ENCODE measurements at regions not wholly inside any gene's neighbourhood (a gene's known extent, or its start where the extent isn't known, plus 50 kb on each side); places are given as distances from the start of the nearest gene placed in this dataset.
A peak's percentile ranks its signal among the peaks of the same experiment; 100 is the strongest.

DNA sequence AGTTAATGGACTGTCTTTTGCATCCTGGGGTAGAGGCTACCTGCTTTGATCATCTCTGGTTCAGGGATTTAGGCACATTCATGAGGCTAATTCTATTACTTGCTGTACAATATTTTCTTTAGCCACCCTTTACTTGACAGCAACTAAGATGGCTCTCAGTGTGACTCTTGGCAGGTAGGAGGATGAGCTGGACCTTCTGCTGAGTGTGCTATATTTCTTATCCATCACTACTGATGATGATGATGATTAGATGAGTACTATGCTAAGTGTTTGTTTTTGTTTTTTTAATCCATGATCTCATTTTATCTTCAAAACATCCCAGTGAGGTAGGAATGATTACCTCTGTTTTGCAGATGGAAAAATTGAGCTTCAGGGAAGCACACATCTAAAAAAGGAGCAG, 152.8 kb upstream of the WSCD2 start:
- no peaks in the 10 kb centered on the region for H3K4me1 Mint-ChIP-seq
- H3K36me3 Mint-ChIP-seq: no peaks in the 10 kb centered on the region
- peaks cover 17 to 20% of the 10 kb centered on the region in 2 donors for H3K27me3 Mint-ChIP-seq
- DNase-seq (no peak), ATAC-seq (replicated peaks) (no peak)
- H3K27ac Mint-ChIP-seq: no peak overlapping the region
- H3K9me3 Mint-ChIP-seq: peaks cover 0 to 2% of the 10 kb centered on the region in 2 donors
- H3K4me3 Mint-ChIP-seq: no peak overlapping the region

- ATAC-seq (replicated peaks) (no peak), DNase-seq (no peak)
- no peaks in the 10 kb centered on the region for H3K4me1 Mint-ChIP-seq
- no peak overlapping the region for H3K4me3 Mint-ChIP-seq
- peaks cover 20 to 31% of the 10 kb centered on the region in 2 donors for H3K27me3 Mint-ChIP-seq
- H3K36me3 Mint-ChIP-seq: no peaks in the 10 kb centered on the region
- peaks cover 0 to 2% of the 10 kb centered on the region in 2 donors for H3K9me3 Mint-ChIP-seq
- H3K27ac Mint-ChIP-seq: no peak overlapping the region
Observed at GRCh38 chr12:107978201-107978600, 150.9 kb upstream of the WSCD2 start.

DNA sequence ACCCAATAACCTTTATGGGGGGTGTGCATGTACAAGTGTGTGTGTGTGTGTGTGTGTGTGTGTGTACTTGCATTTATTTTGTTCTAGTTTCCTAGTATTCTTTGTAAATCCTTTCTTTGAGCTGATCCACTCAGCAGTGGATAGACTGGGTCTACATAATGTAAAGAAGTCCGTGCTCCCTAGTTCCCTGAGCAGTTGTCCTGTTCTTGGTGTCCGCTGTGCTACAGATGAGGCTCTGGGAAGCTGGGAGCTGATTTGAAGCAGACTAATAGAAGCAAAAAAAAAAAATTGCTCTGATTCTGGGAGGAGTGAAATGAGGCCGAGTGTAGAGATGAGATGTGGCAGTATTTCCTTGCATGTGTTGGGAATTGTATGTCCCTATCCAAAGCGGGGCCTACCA, 150.4 kb upstream of the WSCD2 start:
- H3K27me3 Mint-ChIP-seq: peaks cover 23 to 33% of the 10 kb centered on the region in 2 donors
- H3K4me3 Mint-ChIP-seq: no peak overlapping the region
- H3K27ac Mint-ChIP-seq: no peak overlapping the region

DNA sequence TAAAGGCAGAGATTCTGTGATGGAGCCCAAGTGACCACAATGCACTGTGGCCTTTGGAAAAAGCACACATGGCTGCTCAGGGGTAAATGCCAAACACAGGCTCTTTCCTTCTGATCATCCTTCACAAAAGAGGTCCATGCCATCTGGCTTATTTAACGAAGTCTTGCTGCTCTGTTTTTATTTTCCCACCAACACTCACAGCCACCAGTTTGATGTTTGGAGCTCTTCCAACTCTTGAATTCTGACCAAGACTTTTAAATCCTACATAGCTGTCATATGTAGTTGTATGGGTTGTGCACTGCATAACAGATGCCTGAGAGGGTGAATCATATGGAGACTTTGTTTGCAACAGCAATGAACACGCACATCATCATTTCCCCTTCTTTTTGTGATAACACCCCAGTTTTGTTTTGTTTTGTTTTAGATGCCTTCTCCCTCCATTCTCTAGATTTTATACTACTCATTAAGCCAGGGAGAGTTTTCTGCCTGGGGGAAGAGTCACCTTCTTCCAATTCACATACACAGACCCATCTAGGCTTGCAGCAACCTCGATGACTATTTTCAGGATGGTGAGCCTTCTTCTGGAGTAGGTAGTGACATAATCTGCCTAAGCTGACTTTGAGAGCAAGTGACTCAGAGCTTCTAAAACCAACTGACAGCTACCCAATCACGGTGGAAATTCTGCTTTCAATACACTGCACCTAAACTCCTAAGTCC, 145.2 kb upstream of the WSCD2 start:
- no peaks in the 10 kb centered on the region for H3K9me3 Mint-ChIP-seq
- DNase-seq: no peak
- H3K4me3 Mint-ChIP-seq: no peak overlapping the region
- no peak overlapping the region for H3K27ac Mint-ChIP-seq
- H3K4me1 Mint-ChIP-seq: no peaks in the 10 kb centered on the region
- H3K36me3 Mint-ChIP-seq: no peaks in the 10 kb centered on the region
- H3K27me3 Mint-ChIP-seq: peaks cover 21% of the 10 kb centered on the region in 2 donors
- no peak for ATAC-seq (replicated peaks)

More for the DNA sequence above, 150.4 kb upstream of the WSCD2 start:
- Mint-ChIP-seq H3K9me3 (peaks cover 0 to 2% of the 10 kb centered on the region in 2 donors), H3K36me3 (no peaks in the 10 kb centered on the region), H3K4me1 (no peaks in the 10 kb centered on the region)
- DNase-seq (no peak), ATAC-seq (replicated peaks) (no peak)

DNA sequence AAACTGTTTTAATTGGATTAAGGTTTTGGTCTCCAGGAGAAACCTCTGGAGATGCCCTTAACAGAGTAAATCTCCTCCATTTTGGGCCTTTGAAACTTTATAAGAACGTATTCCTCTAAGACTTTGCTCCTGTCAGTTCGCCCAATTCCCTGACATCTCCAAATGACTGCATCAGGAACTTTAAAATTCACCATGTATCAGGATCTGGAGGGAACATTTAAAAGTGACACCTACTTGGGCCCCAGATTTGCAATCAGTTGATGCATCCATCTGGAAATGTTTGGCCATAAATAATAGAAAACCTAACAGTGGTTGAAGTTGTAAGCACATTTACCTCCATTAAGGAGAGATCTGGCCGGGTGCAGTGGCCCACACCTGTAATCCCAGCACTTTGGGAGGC, 144.1 kb upstream of the WSCD2 start:
- H3K27ac Mint-ChIP-seq: no peak overlapping the region
- peaks cover 27 to 29% of the 10 kb centered on the region in 2 donors for H3K27me3 Mint-ChIP-seq
- no peaks in the 10 kb centered on the region for H3K9me3 Mint-ChIP-seq
- H3K4me1 Mint-ChIP-seq: no peaks in the 10 kb centered on the region
- H3K4me3 Mint-ChIP-seq: no peak overlapping the region
- ATAC-seq (replicated peaks): no peak
- no peak for DNase-seq
- H3K36me3 Mint-ChIP-seq: no peaks in the 10 kb centered on the region

DNA sequence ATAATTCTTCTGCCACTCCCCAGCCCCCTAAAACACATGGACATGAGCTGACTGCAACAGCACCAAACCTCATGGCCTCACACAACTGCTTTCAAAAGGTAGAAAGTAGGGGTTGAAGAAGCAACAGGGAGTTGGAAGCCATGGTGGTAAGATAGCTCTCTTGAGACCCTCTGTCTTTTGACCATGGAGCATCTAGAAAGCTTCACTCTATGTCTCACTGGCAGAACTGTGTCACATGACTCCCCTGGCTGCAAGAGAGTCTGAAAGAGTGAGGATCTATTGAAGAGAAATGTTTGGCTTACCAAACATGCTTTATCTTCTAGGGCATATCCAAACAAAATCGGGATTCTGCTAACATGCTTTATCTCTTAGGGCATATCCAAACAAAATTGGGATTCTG, 142.9 kb upstream of the WSCD2 start:
- DNase-seq (no peak), ATAC-seq (replicated peaks) (no peak)
- H3K4me1 Mint-ChIP-seq: no peaks in the 10 kb centered on the region
- H3K27me3 Mint-ChIP-seq: peaks cover 30 to 36% of the 10 kb centered on the region in 2 donors
- no peaks in the 10 kb centered on the region for H3K36me3 Mint-ChIP-seq
- no peaks in the 10 kb centered on the region for H3K9me3 Mint-ChIP-seq
- no peak overlapping the region for H3K27ac Mint-ChIP-seq
- no peak overlapping the region for H3K4me3 Mint-ChIP-seq

GRCh38 chr12:107990325-107990724, 138.8 kb upstream of the WSCD2 start:
- Mint-ChIP-seq H3K4me1 (no peaks in the 10 kb centered on the region), H3K27me3 (peaks cover 17 to 27% of the 10 kb centered on the region in 2 donors), H3K9me3 (peaks cover 0 to 2% of the 10 kb centered on the region in 2 donors), H3K27ac (no peak overlapping the region), H3K4me3 (no peak overlapping the region), H3K36me3 (no peaks in the 10 kb centered on the region)
- DNase-seq (peak; percentile 26), ATAC-seq (replicated peaks) (peak; percentile 78 to 80)

DNA sequence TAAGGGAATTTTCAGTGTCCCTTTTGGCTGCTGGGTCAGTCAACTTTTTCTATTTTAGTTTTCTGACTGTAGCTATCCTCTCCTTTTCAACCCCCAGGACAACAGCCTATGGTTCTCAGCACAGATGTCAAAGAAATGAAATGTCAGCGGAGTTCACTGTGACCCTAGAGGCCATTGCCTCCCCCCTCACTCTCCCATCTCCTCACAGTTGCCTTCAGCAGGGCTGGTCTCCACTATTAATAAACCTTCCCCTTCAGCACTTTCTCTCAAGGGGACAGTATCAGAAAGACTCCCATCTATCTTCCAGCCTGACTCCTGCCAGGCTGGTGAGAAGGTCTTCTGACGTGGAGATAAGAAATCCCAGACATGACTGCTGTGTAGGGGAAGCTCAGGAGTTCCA, 137.1 kb upstream of the WSCD2 start:
- no peak overlapping the region for H3K4me3 Mint-ChIP-seq
- ATAC-seq (replicated peaks) (no peak), DNase-seq (no peak)
- no peak overlapping the region for H3K27ac Mint-ChIP-seq
- H3K36me3 Mint-ChIP-seq: no peaks in the 10 kb centered on the region
- H3K9me3 Mint-ChIP-seq: peaks cover 0 to 2% of the 10 kb centered on the region in 2 donors
- H3K4me1 Mint-ChIP-seq: no peaks in the 10 kb centered on the region
- H3K27me3 Mint-ChIP-seq: peaks cover 22 to 42% of the 10 kb centered on the region in 2 donors

DNA sequence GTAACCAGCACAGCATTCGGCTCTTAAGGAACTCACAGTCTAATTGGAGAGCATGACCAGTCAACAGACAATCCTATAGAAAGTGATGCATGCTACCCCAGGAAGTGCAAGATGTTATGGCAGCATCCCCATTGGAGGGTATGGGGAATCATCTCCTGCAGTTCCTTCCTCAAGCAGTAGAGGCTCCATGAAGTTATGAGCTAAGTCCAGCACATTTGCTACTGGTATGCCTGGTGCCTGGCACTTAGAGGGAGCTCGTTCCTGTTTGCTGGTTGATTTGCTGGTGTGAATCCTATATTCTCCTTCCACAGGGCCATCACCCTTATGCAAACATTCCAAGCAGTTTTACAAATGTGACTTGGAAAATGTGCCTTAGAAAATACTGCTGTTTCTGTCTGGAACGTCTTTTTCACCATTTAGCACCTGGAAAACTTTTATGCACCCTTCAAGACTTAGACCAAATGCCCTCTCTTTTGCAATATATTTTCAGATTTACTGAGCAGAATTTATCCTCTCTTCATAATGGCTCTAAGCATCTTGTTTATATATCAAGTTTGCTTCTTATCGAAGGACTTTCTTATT, 136.1 kb upstream of the WSCD2 start:
- ATAC-seq (replicated peaks) (peak; percentile 60 to 76), DNase-seq (no peak)
- H3K4me3 Mint-ChIP-seq: no peak overlapping the region
- H3K27ac Mint-ChIP-seq: no peak overlapping the region
- H3K4me1 Mint-ChIP-seq: no peaks in the 10 kb centered on the region
- no peaks in the 10 kb centered on the region for H3K36me3 Mint-ChIP-seq
- H3K9me3 Mint-ChIP-seq: peaks cover 0 to 2% of the 10 kb centered on the region in 2 donors
- H3K27me3 Mint-ChIP-seq: peaks cover 23 to 46% of the 10 kb centered on the region in 2 donors

- H3K27me3 Mint-ChIP-seq: peaks cover 28 to 58% of the 10 kb centered on the region in 2 donors
- ATAC-seq (replicated peaks) (no peak), DNase-seq (no peak)
- no peak overlapping the region for H3K27ac Mint-ChIP-seq
- no peak overlapping the region for H3K4me3 Mint-ChIP-seq
- H3K4me1 Mint-ChIP-seq: no peaks in the 10 kb centered on the region
- H3K36me3 Mint-ChIP-seq: no peaks in the 10 kb centered on the region
- H3K9me3 Mint-ChIP-seq: peaks cover 6 to 14% of the 10 kb centered on the region in 2 donors
Observed at GRCh38 chr12:107998863-107999262, 130.2 kb upstream of the WSCD2 start.

DNA sequence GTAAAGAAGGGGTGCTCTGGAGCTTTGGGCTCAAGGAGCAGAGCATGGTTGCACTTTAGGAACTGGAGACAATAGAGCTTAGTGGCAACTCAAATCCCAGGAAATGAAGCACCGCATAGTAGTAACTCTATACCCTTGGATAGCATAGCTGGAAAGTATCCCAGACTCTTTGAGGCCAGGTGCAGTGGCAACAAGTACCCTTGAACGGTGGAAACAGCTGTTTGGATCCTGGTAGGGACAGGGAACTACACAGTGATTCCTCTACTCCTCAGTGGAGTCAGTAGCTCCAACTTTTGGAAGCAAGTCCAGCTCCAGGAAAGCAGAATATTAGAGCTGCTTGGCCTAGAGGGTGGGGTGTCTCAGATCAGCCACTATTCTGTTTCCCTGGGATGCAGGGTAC, 129.0 kb upstream of the WSCD2 start:
- no peak for DNase-seq

DNA sequence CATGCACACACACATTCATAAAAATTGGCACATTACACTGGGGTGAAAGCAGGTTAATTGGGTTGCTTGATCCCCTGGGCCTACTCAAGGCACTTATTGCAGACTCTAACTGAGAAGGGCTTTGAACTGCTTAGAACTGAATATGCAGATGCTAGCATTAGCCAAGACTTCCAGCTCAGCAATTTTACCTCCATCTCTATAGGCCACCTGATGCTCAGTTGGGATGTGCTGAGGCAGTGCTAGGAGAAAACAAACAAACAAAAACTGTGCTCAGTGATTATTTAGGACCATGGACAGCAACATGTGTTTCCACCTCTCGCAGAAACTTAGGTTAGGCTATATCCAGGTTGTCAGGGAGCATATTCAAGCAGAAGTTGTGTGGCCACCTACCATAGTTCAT, 124.8 kb upstream of the WSCD2 start:
- peaks cover 5% of the 10 kb centered on the region in 2 donors for H3K9me3 Mint-ChIP-seq
- ATAC-seq (replicated peaks) (no peak), DNase-seq (no peak)
- H3K4me3 Mint-ChIP-seq: no peak overlapping the region
- H3K27ac Mint-ChIP-seq: no peak overlapping the region
- H3K27me3 Mint-ChIP-seq: peaks cover 31 to 36% of the 10 kb centered on the region in 2 donors
- H3K4me1 Mint-ChIP-seq: no peaks in the 10 kb centered on the region
- H3K36me3 Mint-ChIP-seq: no peaks in the 10 kb centered on the region

More for the DNA sequence above, 129.0 kb upstream of the WSCD2 start:
- H3K27me3 Mint-ChIP-seq: peaks cover 35 to 57% of the 10 kb centered on the region in 2 donors
- H3K27ac Mint-ChIP-seq: no peak overlapping the region
- peaks cover 6 to 12% of the 10 kb centered on the region in 2 donors for H3K9me3 Mint-ChIP-seq
- no peak for ATAC-seq (replicated peaks)
- H3K4me1 Mint-ChIP-seq: no peaks in the 10 kb centered on the region
- H3K4me3 Mint-ChIP-seq: no peak overlapping the region
- no peaks in the 10 kb centered on the region for H3K36me3 Mint-ChIP-seq

- ATAC-seq (replicated peaks): no peak
- H3K36me3 Mint-ChIP-seq: no peaks in the 10 kb centered on the region
- H3K27ac Mint-ChIP-seq: no peak overlapping the region
- no peaks in the 10 kb centered on the region for H3K9me3 Mint-ChIP-seq
- DNase-seq: no peak
- H3K27me3 Mint-ChIP-seq: peaks cover 24% of the 10 kb centered on the region in 2 donors
- H3K4me1 Mint-ChIP-seq: no peaks in the 10 kb centered on the region
- no peak overlapping the region for H3K4me3 Mint-ChIP-seq
Observed at GRCh38 chr12:108008163-108008905, 120.8 kb upstream of the WSCD2 start.

GRCh38 chr12:108009442-108010070, 119.5 kb upstream of the WSCD2 start:
- H3K4me3 Mint-ChIP-seq: no peak overlapping the region
- H3K36me3 Mint-ChIP-seq: no peaks in the 10 kb centered on the region
- H3K9me3 Mint-ChIP-seq: no peaks in the 10 kb centered on the region
- peaks cover 18 to 28% of the 10 kb centered on the region in 2 donors for H3K27me3 Mint-ChIP-seq
- H3K4me1 Mint-ChIP-seq: no peaks in the 10 kb centered on the region
- DNase-seq (no peak), ATAC-seq (replicated peaks) (no peak)
- H3K27ac Mint-ChIP-seq: no peak overlapping the region
